ENCODE measurements at regions not wholly inside any gene's neighbourhood (a gene's known extent, or its start where the extent isn't known, plus 50 kb on each side); places are given as distances from the start of the nearest gene placed in this dataset.

GRCh38 chr4:111573386-111573785 is 571.9 kb upstream of the FAM241A start:
- TF ChIP-seq CTCF (conservative IDR thresholded peaks at IDR 0.05 in 1 of 2, IDR thresholded peaks at IDR 0.05 in 1 of 2; ENCODE audit: extremely low read depth in 1 of 2, insufficient read depth in 1 of 2, low read depth in 1 of 2, low read length in 2 of 2): no peak
- no peak for TF ChIP-seq EZH2 (IDR thresholded peaks at IDR 0.05; ENCODE audit: borderline replicate concordance, low read length)

Measured in mammary epithelial cell (primary cell).